Heart right ventricle (tissue), 16 donors: ENCODE measurements at regions not wholly inside any gene's neighbourhood (a gene's known extent, or its start where the extent isn't known, plus 50 kb on each side); places are given as distances from the start of the nearest gene placed in this dataset.

Source experiments
- ATAC-seq, 8 donors: fragments of 200-7000 bp; cut with Tn5 transposase; one replicate each; pipeline ENCODE4 v1.9.1; 2020; ENCODE audit warnings: mild to moderate bottlenecking in 8 of 8, moderate library complexity in 8 of 8, moderate number of reproducible peaks in 1 of 8
- DNase-seq, 2 donors: peaks; one replicate each; pipeline ENCODE4 v3.0.0-alpha.2; 2020
- H3K27ac ChIP-seq, 10 donors: fragments of 200-600 bp; sonication (generic) in 2 of 10; one replicate each; pipeline versions ENCODE4 v1.5.0 to v1.8.0; 2020 to 2022; ENCODE audit warnings: mild to moderate bottlenecking in 3 of 10
- H3K27me3 ChIP-seq, 7 donors: fragments of 200-600 bp; one replicate each; pipeline ENCODE4 v1.8.0; 2021 to 2022; ENCODE audit warnings: mild to moderate bottlenecking in 2 of 7
- H3K36me3 ChIP-seq, 9 donors: fragments of 200-600 bp; sonication (generic) in 1 of 9; one replicate each; pipeline versions ENCODE4 v1.5.0 to v1.8.0; 2020 to 2022; ENCODE audit warnings: mild to moderate bottlenecking in 2 of 9
- H3K4me1 ChIP-seq, 9 donors: fragments of 200-600 bp; sonication (generic) in 1 of 9; one replicate each; pipeline versions ENCODE4 v1.5.0 to v1.8.0; 2020 to 2022; ENCODE audit warnings: mild to moderate bottlenecking in 4 of 9
- H3K4me3 ChIP-seq, 10 donors: fragments of 200-600 bp; sonication (generic) in 2 of 10; one replicate each; pipeline versions ENCODE4 v1.5.0 to v1.8.0; 2020 to 2022; ENCODE audit warnings: mild to moderate bottlenecking in 7 of 10, moderate library complexity in 2 of 10
- H3K9me3 ChIP-seq, 11 donors: fragments of 200-600 bp in 10 of 11; sonication (generic) in 2 of 11; one replicate each; pipeline versions ENCODE4 v1.5.0 to v1.8.0; 2013 to 2022; ENCODE audit warnings: mild to moderate bottlenecking in 2 of 11, control low read depth in 1 of 11, moderate library complexity in 1 of 11
- WGBS, 2 donors: extraction: QIAGEN DNeasy Blood & Tissue Kit; methylation state at CpG; one replicate each; pipeline ENCODE4 v1.1.7; 2013; ENCODE audit warnings: inconsistent platforms in 1 of 2; 5-methylcytosine and 5-hydroxymethylcytosine counted together
- intact Hi-C, 10 donors: fragments of 100-400 bp; cut with DNase I; formaldehyde crosslinking; loops; one replicate each; pipeline versions ENCODE4 v1.11.1 to v1.14.2; 2022
- TF ChIP-seq, protein P1 (sequence below), 9 donors: fragments of 200-600 bp; sonication (generic) in 2 of 9; IDR thresholded peaks; one replicate each; pipeline versions ENCODE4 v1.5.0 to v1.8.0; 2021 to 2022; ENCODE audit warnings: antibody characterized with exemption in 9 of 9, mild to moderate bottlenecking in 5 of 9, moderate library complexity in 1 of 9
- donor health status: Arrhythmogenic right ventricular cardiomyopathy.
- donor health status: ischemic (EF 13 %, LVEDD 7.1; RV severe dilation, severe dysfunction).
- donor health status: healthy with polysubstance abuse.
- donor health status: DM: no; HTN: yes; CAD: no.
- donor health status: DM: no; HTN: no; CAD: no.
- donor health status: ischemic (EF 25% LVEDD 6.9; RV normal size, moderate dysfunction).
- donor health status: ischemic (EF 25% LVEDD 5.7; RV mildly dilated, moderate dysfunction).
- donor health status: healthy.
- donor health status: DM: yes; HTN: yes; CAD: no.
- donor health status: Ischemic cardiomyopathy.
- donor health status: ischemic (EF 35%, LVEDD 5.7; RV mildly dilated, moderate dysfunction).
- donor health status: nonischemic (EF 11% LVEDD 7.7; RV severe dilation, severe dysfunction).
- donor health status: DM: yes; HTN: yes; CAD: no.
- donor health status: PGD.
- donor health status: ischemic (EF 29% LVEDD 5.4; RV normal size, mild dysfunction).
- donor health status: nonischemic (EF 23%, LVEDD 6.1; RV moderate dilation, normal function).

DNA sequence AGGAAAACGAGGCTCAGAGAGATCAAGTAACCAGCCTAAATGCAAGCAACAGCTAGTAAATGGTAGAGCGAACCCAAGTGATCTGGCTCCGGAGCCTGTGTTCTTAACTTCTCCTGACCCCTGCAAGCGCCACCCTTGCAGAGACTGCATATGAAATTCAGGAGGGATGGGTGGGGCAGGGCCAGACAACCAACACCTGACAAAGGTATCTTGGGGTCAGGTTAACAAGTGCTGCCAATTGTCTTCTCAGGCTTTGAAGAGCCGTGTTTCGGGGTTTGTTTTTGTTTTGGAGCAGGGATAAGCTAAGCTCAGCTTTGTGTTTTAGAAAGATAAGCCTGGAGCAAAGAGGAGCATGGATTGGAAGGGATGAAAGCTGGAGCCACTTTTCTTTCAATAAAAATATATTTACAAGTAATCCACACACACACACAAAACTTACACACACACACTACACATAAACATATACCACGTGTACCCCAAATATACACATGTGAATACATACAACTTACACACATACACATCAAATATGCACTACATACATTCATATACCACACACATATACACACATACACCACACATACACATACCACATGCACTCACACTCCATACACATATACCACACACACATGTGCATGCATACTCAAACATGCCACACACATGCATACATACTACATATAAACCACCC, 722.0 kb downstream of the DIAPH3 start:
- H3K27me3 ChIP-seq: no peaks in the 10 kb centered on the region
- intact Hi-C loops: loop anchor here in 1 of 10 donors (10.0 kb wide), 1 partner anchor 53 kb away; no protein-coding TSS in a partner anchor
- ATAC-seq (no peak), DNase-seq (no peak)
- no peak overlapping the region for H3K27ac ChIP-seq
- peaks cover 0 to 10% (median 0%) of the 10 kb centered on the region in 9 donors for H3K4me1 ChIP-seq
- H3K9me3 ChIP-seq: no peaks in the 10 kb centered on the region
- TF ChIP-seq, protein P1, sequence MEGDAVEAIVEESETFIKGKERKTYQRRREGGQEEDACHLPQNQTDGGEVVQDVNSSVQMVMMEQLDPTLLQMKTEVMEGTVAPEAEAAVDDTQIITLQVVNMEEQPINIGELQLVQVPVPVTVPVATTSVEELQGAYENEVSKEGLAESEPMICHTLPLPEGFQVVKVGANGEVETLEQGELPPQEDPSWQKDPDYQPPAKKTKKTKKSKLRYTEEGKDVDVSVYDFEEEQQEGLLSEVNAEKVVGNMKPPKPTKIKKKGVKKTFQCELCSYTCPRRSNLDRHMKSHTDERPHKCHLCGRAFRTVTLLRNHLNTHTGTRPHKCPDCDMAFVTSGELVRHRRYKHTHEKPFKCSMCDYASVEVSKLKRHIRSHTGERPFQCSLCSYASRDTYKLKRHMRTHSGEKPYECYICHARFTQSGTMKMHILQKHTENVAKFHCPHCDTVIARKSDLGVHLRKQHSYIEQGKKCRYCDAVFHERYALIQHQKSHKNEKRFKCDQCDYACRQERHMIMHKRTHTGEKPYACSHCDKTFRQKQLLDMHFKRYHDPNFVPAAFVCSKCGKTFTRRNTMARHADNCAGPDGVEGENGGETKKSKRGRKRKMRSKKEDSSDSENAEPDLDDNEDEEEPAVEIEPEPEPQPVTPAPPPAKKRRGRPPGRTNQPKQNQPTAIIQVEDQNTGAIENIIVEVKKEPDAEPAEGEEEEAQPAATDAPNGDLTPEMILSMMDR (IDR thresholded peaks at IDR 0.05): no peak
- H3K4me3 ChIP-seq: no peak overlapping the region
- WGBS, 2 donors: 87 to 95% methylated on average over 7 of the region's 7 CpGs
- no peaks in the 10 kb centered on the region for H3K36me3 ChIP-seq

DNA sequence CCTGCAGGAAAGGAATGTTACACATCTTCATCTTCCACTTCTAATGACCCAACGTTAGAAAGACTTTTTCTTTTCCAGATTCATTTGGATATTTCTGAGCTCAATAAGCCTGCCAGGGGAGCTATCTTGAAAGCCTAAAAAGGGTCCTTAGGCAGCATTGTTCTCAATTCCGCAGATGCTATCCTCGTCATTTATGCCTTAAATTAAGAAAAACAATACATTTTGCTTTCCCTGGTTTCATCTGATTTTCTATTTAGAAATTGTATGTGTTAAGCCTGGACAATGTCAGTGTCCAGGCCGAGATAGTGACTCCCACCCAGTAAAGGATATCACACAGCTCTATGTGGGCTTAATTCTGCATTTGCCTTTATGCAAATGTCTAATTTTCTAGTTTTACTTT, 721.3 kb downstream of the DIAPH3 start:
- Histone ChIP-seq H3K36me3 (no peaks in the 10 kb centered on the region), H3K27me3 (no peaks in the 10 kb centered on the region), H3K27ac (no peak overlapping the region), H3K4me1 (peaks cover 0 to 10% (median 0%) of the 10 kb centered on the region in 9 donors), H3K4me3 (no peak overlapping the region), H3K9me3 (no peaks in the 10 kb centered on the region)
- TF ChIP-seq, protein P1 (IDR thresholded peaks at IDR 0.05): no peak
- intact Hi-C loops: loop anchor here in 1 of 10 donors (10.0 kb wide), 1 partner anchor 52 kb away; no protein-coding TSS in a partner anchor
- no peak for DNase-seq
- 47 to 60% methylated on average over 4 of the region's 4 CpGs for WGBS, 2 donors
- no peak for ATAC-seq

DNA sequence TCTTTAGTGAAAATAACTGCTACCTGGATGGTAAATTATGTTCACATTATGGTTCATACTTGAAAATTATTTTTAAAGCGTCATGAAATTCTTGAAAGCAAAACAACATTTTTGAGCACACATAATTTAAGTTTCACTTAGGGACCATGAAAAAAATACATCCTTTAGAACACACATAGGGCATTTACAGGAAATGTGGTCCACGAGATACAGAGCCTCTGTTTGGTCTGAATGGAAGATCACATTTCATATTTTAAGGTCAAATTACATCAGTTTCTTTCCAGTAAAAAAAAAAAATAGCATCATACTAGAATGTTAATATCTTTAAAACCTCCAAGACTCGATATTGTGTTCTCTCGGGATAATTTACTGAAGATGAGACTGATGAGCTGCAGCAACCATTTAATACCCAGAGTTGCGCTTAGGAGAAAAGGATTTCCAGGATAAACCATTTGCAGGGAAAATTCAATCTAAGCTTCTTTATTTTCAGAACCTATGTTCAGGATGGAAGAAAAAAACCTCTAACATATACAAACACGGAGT, 720.7 kb downstream of the DIAPH3 start:
- DNase-seq (no peak), ATAC-seq (no peak)
- Histone ChIP-seq H3K9me3 (no peaks in the 10 kb centered on the region), H3K4me1 (peaks cover 0 to 10% (median 0%) of the 10 kb centered on the region in 9 donors), H3K36me3 (no peaks in the 10 kb centered on the region), H3K27me3 (no peaks in the 10 kb centered on the region), H3K4me3 (no peak overlapping the region), H3K27ac (no peak overlapping the region)
- WGBS, 2 donors: 49 to 60% methylated on average over 6 of the region's 6 CpGs
- TF ChIP-seq, protein P1 (IDR thresholded peaks at IDR 0.05): no peak
- intact Hi-C loops: loop anchor here in 1 of 10 donors (10.0 kb wide), 1 partner anchor 52 kb away; no protein-coding TSS in a partner anchor

- Histone ChIP-seq H3K36me3 (no peaks in the 10 kb centered on the region), H3K27ac (no peak overlapping the region), H3K4me3 (no peak overlapping the region), H3K4me1 (peaks cover 0 to 10% (median 0%) of the 10 kb centered on the region in 9 donors), H3K27me3 (no peaks in the 10 kb centered on the region), H3K9me3 (no peaks in the 10 kb centered on the region)
- WGBS, 2 donors: 75% methylated on average over 6 of the region's 6 CpGs
- intact Hi-C loops: loop anchor here in 1 of 10 donors (10.0 kb wide), 1 partner anchor 50 kb away; no protein-coding TSS in a partner anchor
- ATAC-seq (peak in 1 of 8 donors; percentile 29), DNase-seq (no peak)
- TF ChIP-seq, protein P1 (IDR thresholded peaks at IDR 0.05): no peak
Measured at GRCh38 chr13:59444210-59444857, 719.4 kb downstream of the DIAPH3 start.
